HepG2 (cell line): ENCODE measurements at regions not wholly inside any gene's neighbourhood (a gene's known extent, or its start where the extent isn't known, plus 50 kb on each side); places are given as distances from the start of the nearest gene placed in this dataset.

Experiments
- ATAC-seq: fragments of 200-7000 bp; cut with Tn5 transposase; 3 replicates; pipeline ENCODE4 v1.9.1; 2020; ENCODE audit warnings: mild to moderate bottlenecking, moderate library complexity
- BruUV-seq: library from RNA; stranded (reverse); fragments of 400-500 nt; replicated peaks from 2 replicates; lab custom pipeline; 2021; lab: Mats Ljungman, UMichigan
- CTCF ChIA-PET: fragments of 300-600 bp; formaldehyde crosslinking; extraction: SDS; loops from one replicate; lab custom pipeline; 2021; ENCODE audit warnings: low total read pairs, inconsistent platforms, low intra/inter-chr PET ratio; lab: Yijun Ruan, JAX
- POLR2A ChIA-PET: fragments of 350-600 bp; sonication (Branson Sonifier 250); formaldehyde crosslinking; loops from one replicate; lab custom pipeline; 2020; ENCODE audit warnings: antibody characterized with exemption, inconsistent platforms; lab: Yijun Ruan, JAX
- DNase-seq: peaks from one replicate; pipeline ENCODE4 v3.0.0-alpha.2; 2015; ENCODE audit warnings: low spot score
- FAIRE-seq: peaks from 3 replicates; lab custom pipeline; 2011; peaks lifted over from hg19 to GRCh38; lab: Jason Lieb, UNC
- H2AFZ ChIP-seq: one replicate; pipeline ENCODE4 v1.6.1; 2011; ENCODE audit warnings: low read length, inconsistent platforms
- H3K27ac ChIP-seq: fragments of 300-600 bp; 3 replicates; pipeline ENCODE4 v1.8.0; 2011; ENCODE audit warnings: mixed run types, mild to moderate bottlenecking, mixed read lengths, low read length, inconsistent platforms; ENCODE audit not compliant: insufficient read depth; ENCODE audit errors: extremely low read length
- H3K27me3 ChIP-seq, 2 experiments: fragments of 200-600 bp in 1 of 2; 2 replicates in 1 of 2; 3 replicates in 1 of 2; pipeline versions ENCODE4 v1.6.0 to v1.8.0; 2011; ENCODE audit warnings: low read length in 2 of 2, mild to moderate bottlenecking in 2 of 2, moderate library complexity in 2 of 2, inconsistent platforms in 1 of 2; ENCODE audit not compliant: insufficient read depth in 2 of 2, control insufficient read depth in 1 of 2
- H3K36me3 ChIP-seq, 2 experiments: fragments of 200-600 bp in 1 of 2; replicated peaks in 1 of 2; 2 replicates in 1 of 2; 3 replicates in 1 of 2; pipeline versions ENCODE4 v1.5.1 to v1.8.0; 2011; ENCODE audit warnings: low read length in 2 of 2, inconsistent platforms in 1 of 2; ENCODE audit not compliant: insufficient read depth in 2 of 2, control insufficient read depth in 1 of 2
- H3K4me1 ChIP-seq: 2 replicates; pipeline ENCODE4 v1.5.1; 2012; ENCODE audit warnings: low read length, inconsistent platforms; ENCODE audit not compliant: insufficient read depth
- H3K4me2 ChIP-seq: 2 replicates; pipeline ENCODE4 v1.6.0; 2011; ENCODE audit warnings: low read depth, low read length, inconsistent platforms
- H3K4me3 ChIP-seq, 3 experiments: fragments of 200-600 bp in 1 of 3; sonication (generic), shearing (Covaris generic) in 1 of 3; replicated peaks in 1 of 3; 2 replicates each; pipeline ENCODE4 v1.5.1; 2011 to 2016; ENCODE audit warnings: low read length in 3 of 3, inconsistent platforms in 2 of 3, low read depth in 2 of 3, mild to moderate bottlenecking in 2 of 3, control low read depth in 1 of 3, mixed read lengths in 1 of 3; ENCODE audit not compliant: insufficient read depth in 1 of 3
- H3K79me2 ChIP-seq: one replicate; pipeline ENCODE4 v1.6.1; 2011; ENCODE audit warnings: low read length, inconsistent platforms; ENCODE audit not compliant: insufficient read depth
- H3K9ac ChIP-seq: 2 replicates; pipeline ENCODE4 v1.6.0; 2011; ENCODE audit warnings: mild to moderate bottlenecking, low read depth, low read length, inconsistent platforms; ENCODE audit not compliant: insufficient read depth
- H3K9me3 ChIP-seq: 2 replicates; pipeline ENCODE4 v1.5.1; 2012; ENCODE audit warnings: mild to moderate bottlenecking, low read length
- H4K20me1 ChIP-seq: 2 replicates; pipeline ENCODE4 v1.6.0; 2011; ENCODE audit warnings: inconsistent platforms, mild to moderate bottlenecking, low read length, moderate library complexity; ENCODE audit not compliant: insufficient read depth
- BRD4 ChIP-seq: sonication (generic); formaldehyde crosslinking; IDR thresholded peaks from 2 replicates; pipeline ENCODE4 v1.4.0; 2020; ENCODE audit warnings: missing genetic modification reagents
- CENPX ChIP-seq: sonication (generic); formaldehyde crosslinking; IDR thresholded peaks from 2 replicates; pipeline ENCODE4 v1.9.0; 2021; ENCODE audit warnings: mild to moderate bottlenecking, missing genetic modification reagents, moderate library complexity
- ERF ChIP-seq: IDR thresholded peaks from 2 replicates; pipeline ENCODE4 v1.6.1; 2018; ENCODE audit warnings: missing biosample characterization, missing genetic modification reagents
- FOXK1 ChIP-seq: sonication (generic); formaldehyde crosslinking; IDR thresholded peaks from 2 replicates; pipeline ENCODE4 v1.4.0; 2020; ENCODE audit warnings: low read depth, missing genetic modification reagents, borderline replicate concordance
- HES4 ChIP-seq: sonication (generic); formaldehyde crosslinking; IDR thresholded peaks from 2 replicates; pipeline ENCODE4 v1.9.0; 2021; ENCODE audit warnings: mild to moderate bottlenecking, missing genetic modification reagents, borderline replicate concordance
- IRF2 ChIP-seq: IDR thresholded peaks from 2 replicates; pipeline ENCODE4 v1.6.1; 2018; ENCODE audit warnings: missing genetic modification reagents, missing compliant biosample characterization
- PCBP1 ChIP-seq: fragments of 200-400 bp; formaldehyde crosslinking; IDR thresholded peaks from 2 replicates; pipeline ENCODE4 v1.6.1; 2017; ENCODE audit warnings: mild to moderate bottlenecking, low read depth, low read length, borderline replicate concordance
- RBM22 ChIP-seq: fragments of 200-400 bp; formaldehyde crosslinking; optimal IDR thresholded peaks from 2 replicates; pipeline ENCODE3; 2017; ENCODE audit warnings: mild to moderate bottlenecking, low read length, moderate library complexity
- SRSF1 ChIP-seq: fragments of 200-400 bp; formaldehyde crosslinking; optimal IDR thresholded peaks from 2 replicates; pipeline ENCODE3; 2017; ENCODE audit warnings: mild to moderate bottlenecking, low read depth, low read length, moderate library complexity
- TBL1XR1 ChIP-seq: fragments of 150-350 bp; IDR thresholded peaks from 2 replicates; pipeline ENCODE4 v1.6.1; 2014; ENCODE audit warnings: borderline replicate concordance, low read length; ENCODE audit not compliant: partially characterized antibody
- TOPORS ChIP-seq: sonication (generic); formaldehyde crosslinking; IDR thresholded peaks from 2 replicates; pipeline ENCODE4 v1.8.0; 2023; ENCODE audit warnings: mild to moderate bottlenecking, missing genetic modification reagents
- ZNF75D ChIP-seq: sonication (generic); formaldehyde crosslinking; IDR thresholded peaks from 2 replicates; pipeline ENCODE4 v1.8.1; 2023; ENCODE audit warnings: missing genetic modification reagents, mild to moderate bottlenecking, borderline replicate concordance
- ZNF788 ChIP-seq: sonication (generic); formaldehyde crosslinking; IDR thresholded peaks from 2 replicates; pipeline ENCODE4 v1.5.0; 2020; ENCODE audit warnings: mild to moderate bottlenecking, missing genetic modification reagents, borderline replicate concordance
- WGBS: methylation state at CpG from one replicate; pipeline ENCODE4 v1.1.6; 2017; ENCODE audit warnings: low lambda C conversion rate; 5-methylcytosine and 5-hydroxymethylcytosine counted together
- in situ Hi-C: cut with HindIII; loops from 2 replicates; pipeline ENCODE4 v1.10.0; 2017; ENCODE audit warnings: low pct_unique_long_range_greater_than_20kb; ENCODE audit not compliant: extremely low pct_ligation_motif_present
- intact Hi-C: fragments of 100-400 bp; cut with micrococcal nuclease; formaldehyde crosslinking; loops from one replicate; pipeline ENCODE4 v1.10.0; 2022; ENCODE audit not compliant: unreplicated experiment
- TF ChIP-seq, protein P1 (sequence below), 2 experiments: IDR thresholded peaks; 2 replicates each; pipeline ENCODE4 v1.6.1; 2011 to 2012; ENCODE audit warnings: low read length in 2 of 2, borderline replicate concordance in 1 of 2, low read depth in 1 of 2, mild to moderate bottlenecking in 1 of 2, moderate library complexity in 1 of 2

DNA sequence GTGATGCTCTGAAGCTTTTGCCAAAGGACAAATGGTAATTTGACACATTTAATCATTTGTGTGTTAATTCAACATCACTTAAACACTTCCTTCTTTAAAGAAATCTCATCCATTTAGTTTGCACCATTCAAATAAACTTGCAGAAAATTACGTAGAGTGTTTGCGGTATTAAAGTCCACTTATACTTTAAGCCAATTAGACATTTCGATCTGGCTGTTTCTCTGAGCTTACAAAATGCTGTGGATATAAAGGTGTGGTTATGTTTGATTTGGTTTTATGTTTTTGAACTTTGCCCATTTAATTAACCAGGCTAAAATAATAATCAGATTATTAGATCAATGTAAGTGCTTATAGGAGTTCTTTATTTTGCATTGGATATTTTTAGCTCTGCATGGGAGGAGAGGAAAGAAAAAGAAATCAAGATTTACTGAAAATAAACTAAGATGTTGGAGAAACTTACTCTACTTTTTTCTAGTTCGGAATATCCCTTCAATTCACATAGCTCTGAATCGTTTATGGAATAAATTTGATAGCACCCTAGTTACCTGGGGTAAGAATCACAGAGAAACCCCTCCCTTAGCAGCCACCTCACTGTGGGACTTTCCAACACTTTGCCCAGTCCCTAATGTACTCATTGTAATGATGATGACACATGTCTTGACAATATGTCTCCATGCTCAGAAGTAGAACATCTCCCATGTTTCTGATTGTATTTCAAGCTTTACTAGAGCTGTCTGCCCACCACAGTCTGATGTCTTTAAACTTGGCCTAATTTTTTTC lies 268.0 kb downstream of the BTG1 start:
- Histone ChIP-seq H3K4me1 (no peaks in the 10 kb centered on the region), H3K27me3 (no peaks in the 10 kb centered on the region; a peak in 1 of 5 replicates), H3K4me3 (no peak overlapping the region), H4K20me1 (no peaks in the 10 kb centered on the region), H3K79me2 (no peaks in the 10 kb centered on the region), H2AFZ (no peak overlapping the region), H3K9me3 (no peaks in the 10 kb centered on the region), H3K4me2 (no peak overlapping the region), H3K36me3 (no peaks in the 10 kb centered on the region), H3K9ac (no peak overlapping the region), H3K27ac (no peak overlapping the region)
- no TSS peak for BruUV-seq
- ATAC-seq (no peak), FAIRE-seq (no peak), DNase-seq (no peak)
- 31% methylated on average over 5 of the region's 5 CpGs for WGBS
- in situ Hi-C loops (no loop called here), intact Hi-C loops (no loop called here)
- ChIA-PET POLR2A (no interaction called here), CTCF (no interaction called here)
- no peak for TF ChIP-seq ZNF75D (CRISPR knock-in tag)
- no peak for TF ChIP-seq BRD4 (CRISPR knock-in tag)
- no peak for TF ChIP-seq ERF (CRISPR knock-in tag)
- TF ChIP-seq, protein P1, sequence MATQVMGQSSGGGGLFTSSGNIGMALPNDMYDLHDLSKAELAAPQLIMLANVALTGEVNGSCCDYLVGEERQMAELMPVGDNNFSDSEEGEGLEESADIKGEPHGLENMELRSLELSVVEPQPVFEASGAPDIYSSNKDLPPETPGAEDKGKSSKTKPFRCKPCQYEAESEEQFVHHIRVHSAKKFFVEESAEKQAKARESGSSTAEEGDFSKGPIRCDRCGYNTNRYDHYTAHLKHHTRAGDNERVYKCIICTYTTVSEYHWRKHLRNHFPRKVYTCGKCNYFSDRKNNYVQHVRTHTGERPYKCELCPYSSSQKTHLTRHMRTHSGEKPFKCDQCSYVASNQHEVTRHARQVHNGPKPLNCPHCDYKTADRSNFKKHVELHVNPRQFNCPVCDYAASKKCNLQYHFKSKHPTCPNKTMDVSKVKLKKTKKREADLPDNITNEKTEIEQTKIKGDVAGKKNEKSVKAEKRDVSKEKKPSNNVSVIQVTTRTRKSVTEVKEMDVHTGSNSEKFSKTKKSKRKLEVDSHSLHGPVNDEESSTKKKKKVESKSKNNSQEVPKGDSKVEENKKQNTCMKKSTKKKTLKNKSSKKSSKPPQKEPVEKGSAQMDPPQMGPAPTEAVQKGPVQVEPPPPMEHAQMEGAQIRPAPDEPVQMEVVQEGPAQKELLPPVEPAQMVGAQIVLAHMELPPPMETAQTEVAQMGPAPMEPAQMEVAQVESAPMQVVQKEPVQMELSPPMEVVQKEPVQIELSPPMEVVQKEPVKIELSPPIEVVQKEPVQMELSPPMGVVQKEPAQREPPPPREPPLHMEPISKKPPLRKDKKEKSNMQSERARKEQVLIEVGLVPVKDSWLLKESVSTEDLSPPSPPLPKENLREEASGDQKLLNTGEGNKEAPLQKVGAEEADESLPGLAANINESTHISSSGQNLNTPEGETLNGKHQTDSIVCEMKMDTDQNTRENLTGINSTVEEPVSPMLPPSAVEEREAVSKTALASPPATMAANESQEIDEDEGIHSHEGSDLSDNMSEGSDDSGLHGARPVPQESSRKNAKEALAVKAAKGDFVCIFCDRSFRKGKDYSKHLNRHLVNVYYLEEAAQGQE (IDR thresholded peaks at IDR 0.05; ENCODE audit: borderline replicate concordance in 1 of 2, low read depth in 1 of 2, low read length in 2 of 2) = no peak
- no peak for TF ChIP-seq RBM22
- TF ChIP-seq FOXK1 (CRISPR knock-in tag) = no peak
- no peak for TF ChIP-seq TBL1XR1
- TF ChIP-seq TOPORS (CRISPR knock-in tag) = no peak
- TF ChIP-seq SRSF1 = no peak
- no peak for TF ChIP-seq IRF2
- TF ChIP-seq ZNF788 (CRISPR knock-in tag) = no peak
- TF ChIP-seq CENPX = no peak
- TF ChIP-seq PCBP1 = no peak
- TF ChIP-seq HES4 = no peak
